Smooth muscle cell (in vitro differentiated cells): ENCODE measurements at regions not wholly inside any gene's neighbourhood (a gene's known extent, or its start where the extent isn't known, plus 50 kb on each side); places are given as distances from the start of the nearest gene placed in this dataset.

Source experiments
- DNase-seq: peaks from one replicate; lab custom pipeline; 2025; ENCODE audit not compliant: unreplicated experiment; lab: John Stamatoyannopoulos, UW
- H2AFZ ChIP-seq: fragments of 200-600 bp; sonication (generic); 2 replicates; pipeline ENCODE4 v1.6.0; 2016; ENCODE audit warnings: antibody characterized with exemption, low read depth, mild to moderate bottlenecking
- H3F3A ChIP-seq: fragments of 200-600 bp; sonication (generic); 2 replicates; pipeline ENCODE4 v1.6.0; 2017; ENCODE audit warnings: antibody characterized with exemption, low read depth
- H3K27ac ChIP-seq: fragments of 200-600 bp; sonication (generic); 2 replicates; pipeline ENCODE4 v1.5.1; 2016; ENCODE audit warnings: low read depth, mild to moderate bottlenecking
- H3K27me3 ChIP-seq: fragments of 200-600 bp; sonication (generic); 2 replicates; pipeline ENCODE4 v1.6.1; 2016; ENCODE audit warnings: low read depth, mild to moderate bottlenecking
- H3K36me3 ChIP-seq: fragments of 200-600 bp; sonication (generic); 2 replicates; pipeline ENCODE4 v1.5.1; 2016; ENCODE audit warnings: low read depth
- H3K4me1 ChIP-seq: fragments of 200-600 bp; sonication (generic); 2 replicates; pipeline ENCODE4 v1.5.1; 2016; ENCODE audit warnings: low read depth
- H3K4me2 ChIP-seq: fragments of 200-600 bp; sonication (generic); 2 replicates; pipeline ENCODE4 v1.6.0; 2016; ENCODE audit warnings: mild to moderate bottlenecking
- H3K4me3 ChIP-seq: fragments of 200-600 bp; sonication (generic); 2 replicates; pipeline ENCODE4 v1.5.1; 2016; ENCODE audit warnings: mild to moderate bottlenecking
- H3K79me2 ChIP-seq: fragments of 200-600 bp; sonication (generic); 2 replicates; pipeline ENCODE4 v1.6.0; 2016; ENCODE audit warnings: low read depth, mild to moderate bottlenecking
- H3K9ac ChIP-seq: fragments of 200-600 bp; sonication (generic); 2 replicates; pipeline ENCODE4 v1.6.0; 2016; ENCODE audit warnings: low read depth
- H3K9me3 ChIP-seq: fragments of 200-600 bp; sonication (generic); replicated peaks from 2 replicates; pipeline ENCODE4 v1.5.1; 2016; ENCODE audit warnings: low read depth
- H4K20me1 ChIP-seq: fragments of 200-600 bp; sonication (generic); 2 replicates; pipeline ENCODE4 v1.6.0; 2016; ENCODE audit warnings: low read depth
- WGBS: methylation state at CpG from one replicate; pipeline ENCODE4 v1.1.7; 2016; ENCODE audit warnings: low lambda C conversion rate; 5-methylcytosine and 5-hydroxymethylcytosine counted together
- TF ChIP-seq, protein P1 (sequence below): fragments of 200-600 bp; sonication (generic); IDR thresholded peaks from 2 replicates; pipeline ENCODE4 v1.5.1; 2017; ENCODE audit warnings: borderline replicate concordance, mild to moderate bottlenecking, antibody characterized with exemption; ENCODE audit not compliant: insufficient read depth, poor library complexity, severe bottlenecking

DNA sequence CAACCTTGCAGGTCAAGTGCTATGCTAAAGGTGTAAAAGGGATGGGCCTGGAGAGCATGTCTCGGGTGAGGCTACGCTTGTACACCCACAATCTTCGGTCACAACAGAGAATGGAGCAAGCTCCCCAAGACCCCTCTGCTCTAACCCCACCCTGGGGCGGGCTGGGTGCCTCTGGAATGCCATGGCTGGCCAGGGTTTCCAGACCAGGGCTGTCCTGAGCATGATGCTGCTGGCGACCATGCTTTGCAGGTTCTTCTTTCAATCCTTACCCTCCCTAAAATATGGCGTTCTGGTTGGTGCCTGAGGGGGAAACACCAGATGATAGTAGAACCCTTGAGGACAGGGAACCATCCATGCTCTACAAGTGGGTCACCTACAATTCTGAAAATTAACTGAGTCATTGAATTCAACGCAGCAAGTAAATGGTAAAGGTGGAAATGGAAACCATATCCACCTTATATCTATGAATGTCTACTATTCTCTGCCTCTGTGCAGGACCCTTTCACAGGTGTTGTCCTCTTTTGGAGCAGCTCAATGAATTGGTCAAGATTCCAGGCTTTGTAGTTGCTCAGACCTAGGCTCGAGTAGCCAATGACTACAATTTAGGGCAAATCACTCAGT lies 111.6 kb upstream of the EGLN3 start:
- no peak for DNase-seq
- Histone ChIP-seq H4K20me1 (no peaks in the 10 kb centered on the region), H3K9ac (no peak overlapping the region), H3K4me2 (no peak overlapping the region), H3K4me1 (peaks cover 30% of the 10 kb centered on the region), H2AFZ (no peak overlapping the region), H3F3A (no peaks in the 10 kb centered on the region), H3K9me3 (no peaks in the 10 kb centered on the region), H3K27ac (peak overlapping the region; percentile 61), H3K27me3 (no peaks in the 10 kb centered on the region), H3K36me3 (no peaks in the 10 kb centered on the region), H3K4me3 (no peak overlapping the region), H3K79me2 (no peaks in the 10 kb centered on the region)
- TF ChIP-seq, protein P1, sequence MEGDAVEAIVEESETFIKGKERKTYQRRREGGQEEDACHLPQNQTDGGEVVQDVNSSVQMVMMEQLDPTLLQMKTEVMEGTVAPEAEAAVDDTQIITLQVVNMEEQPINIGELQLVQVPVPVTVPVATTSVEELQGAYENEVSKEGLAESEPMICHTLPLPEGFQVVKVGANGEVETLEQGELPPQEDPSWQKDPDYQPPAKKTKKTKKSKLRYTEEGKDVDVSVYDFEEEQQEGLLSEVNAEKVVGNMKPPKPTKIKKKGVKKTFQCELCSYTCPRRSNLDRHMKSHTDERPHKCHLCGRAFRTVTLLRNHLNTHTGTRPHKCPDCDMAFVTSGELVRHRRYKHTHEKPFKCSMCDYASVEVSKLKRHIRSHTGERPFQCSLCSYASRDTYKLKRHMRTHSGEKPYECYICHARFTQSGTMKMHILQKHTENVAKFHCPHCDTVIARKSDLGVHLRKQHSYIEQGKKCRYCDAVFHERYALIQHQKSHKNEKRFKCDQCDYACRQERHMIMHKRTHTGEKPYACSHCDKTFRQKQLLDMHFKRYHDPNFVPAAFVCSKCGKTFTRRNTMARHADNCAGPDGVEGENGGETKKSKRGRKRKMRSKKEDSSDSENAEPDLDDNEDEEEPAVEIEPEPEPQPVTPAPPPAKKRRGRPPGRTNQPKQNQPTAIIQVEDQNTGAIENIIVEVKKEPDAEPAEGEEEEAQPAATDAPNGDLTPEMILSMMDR, result no peak
- WGBS, result 96% methylated on average over 8 of the region's 8 CpGs

DNA sequence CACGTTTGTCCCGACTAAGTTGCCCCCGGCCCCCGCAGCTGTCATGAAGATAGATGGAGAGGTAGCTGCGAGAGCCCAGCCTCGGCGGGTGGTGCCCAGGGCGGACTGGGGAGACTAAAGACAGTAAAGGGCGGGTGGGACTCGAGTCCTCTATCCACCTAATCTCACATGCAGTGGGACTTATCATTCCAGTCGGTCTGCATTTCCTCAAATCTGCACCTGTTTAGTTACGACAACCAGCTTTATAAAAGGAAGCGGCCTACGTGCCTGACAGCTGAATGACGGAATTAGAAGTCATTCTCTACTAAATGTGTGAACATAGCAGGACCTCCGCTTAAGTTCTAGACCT lies 109.8 kb upstream of the EGLN3 start:
- peak overlapping the region; percentile 65 for H3K4me3 ChIP-seq
- H3K4me2 ChIP-seq, result peak overlapping the region; percentile 94
- TF ChIP-seq, protein P1, result no peak
- H3K27me3 ChIP-seq, result no peaks in the 10 kb centered on the region
- H3K79me2 ChIP-seq, result no peaks in the 10 kb centered on the region
- H3K27ac ChIP-seq, result peak overlapping the region; percentile 89
- H3K4me1 ChIP-seq, result peaks cover 30% of the 10 kb centered on the region
- WGBS, result 28% methylated on average over 16 of the region's 16 CpGs
- DNase-seq, result no peak
- H3K36me3 ChIP-seq, result no peaks in the 10 kb centered on the region
- H3F3A ChIP-seq, result no peaks in the 10 kb centered on the region
- peak overlapping the region; percentile 83 for H2AFZ ChIP-seq
- peak overlapping the region; percentile 73 for H3K9ac ChIP-seq
- no peaks in the 10 kb centered on the region for H4K20me1 ChIP-seq
- no peaks in the 10 kb centered on the region for H3K9me3 ChIP-seq

DNA sequence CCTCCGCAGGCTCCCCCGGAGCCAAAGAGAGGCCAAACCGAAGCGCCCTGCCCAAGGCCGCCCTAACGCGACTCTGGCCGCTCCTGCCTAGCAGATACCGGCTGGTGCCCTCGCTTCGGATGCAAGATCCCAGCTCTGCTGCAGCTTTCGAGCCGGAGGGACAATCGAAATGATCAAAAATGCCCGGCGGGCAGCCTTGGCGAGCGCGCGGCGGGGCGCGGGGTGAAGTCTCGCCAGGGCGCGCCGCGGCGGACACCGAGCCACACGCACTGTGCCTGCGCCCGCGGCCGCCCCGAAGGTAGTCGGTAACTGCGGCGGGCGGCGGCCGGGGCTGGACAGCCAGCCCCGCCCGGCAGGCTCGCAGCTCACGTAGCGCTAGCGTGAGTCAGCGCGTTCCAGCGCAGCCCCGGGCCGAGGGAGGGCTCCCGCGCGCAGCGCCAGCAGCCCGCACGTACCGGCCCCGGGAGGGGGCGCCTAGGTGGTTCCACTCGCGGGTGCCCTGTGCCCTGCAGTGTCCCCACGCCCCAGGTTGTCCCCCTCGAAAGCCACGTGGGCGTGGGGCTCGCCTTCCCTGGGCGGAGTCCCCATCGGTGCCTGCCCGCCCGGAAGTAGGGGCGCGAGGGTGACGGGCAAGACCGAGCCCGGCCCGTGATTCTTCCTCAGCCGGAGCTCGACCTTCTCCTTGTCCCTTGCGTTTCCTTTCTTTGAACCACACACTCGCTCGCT lies 109.2 kb upstream of the EGLN3 start:
- peak overlapping the region; percentile 83 for H2AFZ ChIP-seq
- 1% methylated on average over 81 of the region's 84 CpGs for WGBS
- no peaks in the 10 kb centered on the region for H3K27me3 ChIP-seq
- H3K4me1 ChIP-seq, result peaks cover 30% of the 10 kb centered on the region
- peak; percentile 36 for DNase-seq
- no peaks in the 10 kb centered on the region for H3K36me3 ChIP-seq
- H3K4me3 ChIP-seq, result peak overlapping the region; percentile 65
- H3K27ac ChIP-seq, result peak overlapping the region; percentile 89
- H3K9ac ChIP-seq, result peak overlapping the region; percentile 86
- peak overlapping the region; percentile 94 for H3K4me2 ChIP-seq
- H3K9me3 ChIP-seq, result no peaks in the 10 kb centered on the region
- no peaks in the 10 kb centered on the region for H3K79me2 ChIP-seq
- TF ChIP-seq, protein P1, result peak; percentile 27
- H4K20me1 ChIP-seq, result no peaks in the 10 kb centered on the region
- H3F3A ChIP-seq, result no peaks in the 10 kb centered on the region
